NT2/D1 (cell line): ENCODE measurements at regions not wholly inside any gene's neighbourhood (a gene's known extent, or its start where the extent isn't known, plus 50 kb on each side); places are given as distances from the start of the nearest gene placed in this dataset.

ENCODE experiments used
- DNase-seq: peaks from one replicate; pipeline ENCODE4 v3.0.0-alpha.2; 2011; ENCODE audit warnings: low read depth, low spot score
- H3K27me3 ChIP-seq: 2 replicates; pipeline ENCODE4 v1.6.0; 2011; ENCODE audit warnings: mild to moderate bottlenecking; ENCODE audit not compliant: insufficient read length, insufficient read depth
- H3K36me3 ChIP-seq: 2 replicates; pipeline ENCODE4 v1.6.1; 2011; ENCODE audit warnings: mild to moderate bottlenecking, low read length, mixed read lengths; ENCODE audit not compliant: insufficient read depth, insufficient read length
- H3K4me1 ChIP-seq: 2 replicates; pipeline ENCODE4 v1.5.1; 2011; ENCODE audit not compliant: insufficient read depth, insufficient read length
- H3K4me3 ChIP-seq: 2 replicates; pipeline ENCODE4 v1.5.1; 2011; ENCODE audit warnings: low read depth; ENCODE audit not compliant: insufficient read length
- H3K9ac ChIP-seq: 2 replicates; pipeline ENCODE4 v1.6.0; 2011; ENCODE audit warnings: low read depth; ENCODE audit not compliant: insufficient read length
- H3K9me3 ChIP-seq: 2 replicates; pipeline ENCODE4 v1.5.1; 2011; ENCODE audit warnings: mild to moderate bottlenecking, low read length; ENCODE audit not compliant: insufficient read depth
- SUZ12 ChIP-seq: IDR thresholded peaks from 2 replicates; pipeline ENCODE4 v1.6.1; 2011; ENCODE audit not compliant: insufficient read length, insufficient read depth; ENCODE audit errors: extremely low read depth
- YY1 ChIP-seq: IDR thresholded peaks from 2 replicates; pipeline ENCODE4 v1.6.1; 2011; ENCODE audit not compliant: insufficient read length, insufficient read depth
- ZNF274 ChIP-seq: IDR thresholded peaks from 2 replicates; pipeline ENCODE4 v1.6.1; 2011; ENCODE audit warnings: mild to moderate bottlenecking, low read depth, low read length

- H3K9ac ChIP-seq: no peak overlapping the region
- H3K4me3 ChIP-seq: no peak overlapping the region
- H3K36me3 ChIP-seq: peaks cover 39% of the 10 kb centered on the region
- DNase-seq: peak; percentile 40
- no peak for TF ChIP-seq ZNF274
- no peak for TF ChIP-seq YY1
- no peak for TF ChIP-seq SUZ12
- no peaks in the 10 kb centered on the region for H3K27me3 ChIP-seq
- no peaks in the 10 kb centered on the region for H3K9me3 ChIP-seq
- no peaks in the 10 kb centered on the region for H3K4me1 ChIP-seq
These were observed 256.0 kb downstream of the DHX15 start for GRCh38 chr4:24328310-24328709.

DNA sequence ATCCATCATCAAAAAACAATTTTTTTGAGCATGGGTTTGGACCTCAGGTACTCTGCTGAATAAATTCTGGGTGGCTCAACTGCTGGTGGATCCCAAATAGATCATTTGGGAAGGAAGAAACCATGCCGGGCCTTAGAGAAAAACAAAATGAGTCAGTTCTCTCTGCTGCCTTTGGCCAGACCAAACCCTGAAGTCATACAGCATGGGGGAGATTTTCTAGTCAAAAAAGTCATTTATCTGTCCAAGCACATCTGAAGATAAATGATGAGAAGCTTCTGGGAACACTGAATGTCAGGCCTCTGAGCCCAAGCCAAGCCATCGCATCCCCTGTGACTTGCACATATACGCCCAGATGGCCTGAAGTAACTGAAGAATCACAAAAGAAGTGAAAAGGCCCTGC, 261.4 kb downstream of the DHX15 start:
- Histone ChIP-seq H3K36me3 (no peaks in the 10 kb centered on the region), H3K9me3 (no peaks in the 10 kb centered on the region), H3K9ac (peak overlapping the region; percentile 61), H3K4me3 (peak overlapping the region; percentile 0), H3K4me1 (peaks cover 3% of the 10 kb centered on the region), H3K27me3 (no peaks in the 10 kb centered on the region)
- DNase-seq: no peak
- TF ChIP-seq ZNF274: no peak
- TF ChIP-seq YY1: no peak
- TF ChIP-seq SUZ12: no peak

- Histone ChIP-seq H3K4me1 (peaks cover 3% of the 10 kb centered on the region), H3K9ac (peak overlapping the region; percentile 61), H3K27me3 (no peaks in the 10 kb centered on the region), H3K9me3 (no peaks in the 10 kb centered on the region), H3K36me3 (no peaks in the 10 kb centered on the region), H3K4me3 (peak overlapping the region; percentile 0)
- no peak for TF ChIP-seq SUZ12
- no peak for TF ChIP-seq YY1
- no peak for TF ChIP-seq ZNF274
- no peak for DNase-seq
These were observed 261.8 kb downstream of the DHX15 start for GRCh38 chr4:24322511-24322910.

DNA sequence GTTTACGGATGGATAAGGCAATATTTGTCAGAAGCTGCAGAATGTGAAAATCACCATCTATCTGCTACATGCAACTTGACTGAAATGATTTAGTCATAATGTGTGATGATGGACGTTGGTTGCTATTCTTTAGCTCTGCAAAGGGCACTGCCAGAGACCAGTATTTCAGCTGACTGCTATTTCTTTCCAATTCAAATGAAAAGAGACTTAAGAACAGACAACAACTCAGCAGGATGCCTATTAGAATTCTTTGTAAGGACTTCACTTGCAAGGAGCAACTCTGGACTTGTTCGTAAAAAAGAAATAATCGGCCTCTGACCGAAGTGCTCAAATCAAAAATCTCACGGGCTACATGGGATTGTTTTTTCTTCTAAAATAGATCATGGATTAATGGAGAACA, 262.7 kb downstream of the DHX15 start:
- H3K9me3 ChIP-seq: no peaks in the 10 kb centered on the region
- no peak for TF ChIP-seq SUZ12
- no peak for TF ChIP-seq YY1
- no peak for TF ChIP-seq ZNF274
- H3K27me3 ChIP-seq: no peaks in the 10 kb centered on the region
- H3K4me1 ChIP-seq: peaks cover 3% of the 10 kb centered on the region
- no peak overlapping the region for H3K4me3 ChIP-seq
- no peak overlapping the region for H3K9ac ChIP-seq
- DNase-seq: peak; percentile 92
- H3K36me3 ChIP-seq: no peaks in the 10 kb centered on the region

- no peaks in the 10 kb centered on the region for H3K27me3 ChIP-seq
- TF ChIP-seq SUZ12 (no peak), ZNF274 (no peak), YY1 (no peak)
- no peaks in the 10 kb centered on the region for H3K36me3 ChIP-seq
- peaks cover 3% of the 10 kb centered on the region for H3K4me1 ChIP-seq
- no peak for DNase-seq
- H3K9ac ChIP-seq: peak overlapping the region; percentile 22
- H3K9me3 ChIP-seq: no peaks in the 10 kb centered on the region
- no peak overlapping the region for H3K4me3 ChIP-seq
These were observed 263.2 kb downstream of the DHX15 start for GRCh38 chr4:24321131-24321530.

DNA sequence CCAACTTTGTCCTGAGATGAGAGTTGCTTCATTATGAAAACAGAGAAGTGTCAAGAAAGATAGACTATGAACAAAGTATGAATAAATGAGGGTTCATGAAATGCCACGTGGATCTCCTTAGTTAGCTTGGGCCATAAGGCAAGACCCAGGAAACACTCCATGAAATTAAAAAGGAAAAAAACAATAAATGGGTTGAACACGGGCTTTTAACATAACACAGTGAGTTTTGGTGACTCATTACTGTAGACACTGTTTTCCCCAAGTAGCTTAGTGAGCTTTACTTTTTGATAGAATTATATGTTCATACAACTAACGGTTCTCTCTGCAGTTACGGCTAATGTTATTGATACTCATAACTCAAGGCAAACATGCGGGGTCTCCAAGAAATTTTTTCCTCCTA, 265.0 kb downstream of the DHX15 start:
- TF ChIP-seq ZNF274 (no peak), SUZ12 (no peak), YY1 (no peak)
- Histone ChIP-seq H3K9me3 (no peaks in the 10 kb centered on the region), H3K36me3 (no peaks in the 10 kb centered on the region), H3K4me1 (peaks cover 3% of the 10 kb centered on the region), H3K27me3 (no peaks in the 10 kb centered on the region), H3K4me3 (no peak overlapping the region), H3K9ac (no peak overlapping the region)
- DNase-seq: no peak

GRCh38 chr4:24315056-24315455, 269.3 kb downstream of the DHX15 start:
- Histone ChIP-seq H3K9me3 (no peaks in the 10 kb centered on the region; the same call in 1 of the 2 replicates), H3K4me3 (no peak overlapping the region), H3K36me3 (no peaks in the 10 kb centered on the region), H3K4me1 (no peaks in the 10 kb centered on the region), H3K9ac (no peak overlapping the region), H3K27me3 (no peaks in the 10 kb centered on the region)
- no peak for TF ChIP-seq SUZ12
- TF ChIP-seq ZNF274: no peak
- no peak for TF ChIP-seq YY1
- no peak for DNase-seq

DNA sequence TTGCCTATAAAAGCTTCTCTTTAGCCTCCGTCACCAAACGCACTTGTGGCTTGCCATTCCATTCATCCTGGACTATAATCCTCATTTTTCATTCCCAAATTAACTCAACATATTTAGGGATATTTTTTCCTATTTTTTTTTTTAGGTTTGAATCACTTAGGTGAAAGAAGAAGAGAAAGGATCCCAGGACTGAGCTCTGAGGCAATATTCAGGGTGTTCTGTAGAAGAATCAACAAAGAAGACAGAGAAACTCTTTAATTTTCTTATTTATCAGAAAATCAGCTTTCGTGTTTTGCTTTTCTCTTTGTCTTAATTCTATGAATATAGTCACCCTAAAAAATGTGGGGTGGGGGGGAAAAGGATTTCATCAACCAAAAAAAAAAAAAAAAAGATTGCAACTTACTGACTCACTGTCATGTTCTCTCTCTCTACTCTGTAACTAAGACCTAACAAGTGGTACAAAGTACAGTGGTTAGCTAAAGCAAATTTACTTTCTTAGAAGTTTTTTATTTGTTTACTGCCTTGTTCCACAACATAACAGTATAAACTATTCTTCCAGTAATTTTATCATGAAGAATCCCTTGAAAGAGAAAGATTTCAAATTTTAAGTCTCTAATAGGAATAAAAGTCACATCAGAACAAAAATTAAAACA, 272.0 kb downstream of the DHX15 start:
- H3K27me3 ChIP-seq: no peaks in the 10 kb centered on the region
- TF ChIP-seq SUZ12 (no peak), ZNF274 (no peak), YY1 (no peak)
- no peak overlapping the region for H3K9ac ChIP-seq
- no peak overlapping the region for H3K4me3 ChIP-seq
- no peak for DNase-seq
- H3K4me1 ChIP-seq: no peaks in the 10 kb centered on the region
- H3K9me3 ChIP-seq: no peaks in the 10 kb centered on the region; the same call in 1 of the 2 replicates
- no peaks in the 10 kb centered on the region for H3K36me3 ChIP-seq
